ENCODE measurements at regions not wholly inside any gene's neighbourhood (a gene's known extent, or its start where the extent isn't known, plus 50 kb on each side); places are given as distances from the start of the nearest gene placed in this dataset.

GRCh38 chr2:36235882-36236281 is 119.7 kb upstream of the CRIM1 start:
- TF ChIP-seq, protein P1, sequence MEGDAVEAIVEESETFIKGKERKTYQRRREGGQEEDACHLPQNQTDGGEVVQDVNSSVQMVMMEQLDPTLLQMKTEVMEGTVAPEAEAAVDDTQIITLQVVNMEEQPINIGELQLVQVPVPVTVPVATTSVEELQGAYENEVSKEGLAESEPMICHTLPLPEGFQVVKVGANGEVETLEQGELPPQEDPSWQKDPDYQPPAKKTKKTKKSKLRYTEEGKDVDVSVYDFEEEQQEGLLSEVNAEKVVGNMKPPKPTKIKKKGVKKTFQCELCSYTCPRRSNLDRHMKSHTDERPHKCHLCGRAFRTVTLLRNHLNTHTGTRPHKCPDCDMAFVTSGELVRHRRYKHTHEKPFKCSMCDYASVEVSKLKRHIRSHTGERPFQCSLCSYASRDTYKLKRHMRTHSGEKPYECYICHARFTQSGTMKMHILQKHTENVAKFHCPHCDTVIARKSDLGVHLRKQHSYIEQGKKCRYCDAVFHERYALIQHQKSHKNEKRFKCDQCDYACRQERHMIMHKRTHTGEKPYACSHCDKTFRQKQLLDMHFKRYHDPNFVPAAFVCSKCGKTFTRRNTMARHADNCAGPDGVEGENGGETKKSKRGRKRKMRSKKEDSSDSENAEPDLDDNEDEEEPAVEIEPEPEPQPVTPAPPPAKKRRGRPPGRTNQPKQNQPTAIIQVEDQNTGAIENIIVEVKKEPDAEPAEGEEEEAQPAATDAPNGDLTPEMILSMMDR (conservative IDR thresholded peaks at IDR 0.05; ENCODE audit: low read depth, low read length), result no peak
- no peak for TF ChIP-seq EZH2 (IDR thresholded peaks at IDR 0.05; ENCODE audit: borderline replicate concordance, low read depth, low read length, poor library complexity, severe bottlenecking)
